RWPE1 (cell line): ENCODE measurements at regions not wholly inside any gene's neighbourhood (a gene's known extent, or its start where the extent isn't known, plus 50 kb on each side); places are given as distances from the start of the nearest gene placed in this dataset.
"Not testable (repeated sequence)": the region's sequence is repeated elsewhere in the genome, so short reads cannot be mapped to it uniquely, and the experiment has no call there.

ENCODE experiments used
- CTCF ChIA-PET: fragments of 350-600 bp; sonication (Branson Sonifier 250); formaldehyde crosslinking; extraction: SDS; loops from one replicate; lab custom pipeline; 2021; lab: Yijun Ruan, JAX
- POLR2A ChIA-PET: fragments of 400-600 bp; formaldehyde crosslinking; extraction: SDS; loops from one replicate; lab custom pipeline; 2020; ENCODE audit warnings: antibody characterized with exemption; ENCODE audit not compliant: low non-redundant PET; lab: Yijun Ruan, JAX
- DNase-seq: peaks from one replicate; pipeline ENCODE4 v3.0.0; 2012; ENCODE audit warnings: low spot score
- H3K27ac ChIP-seq: fragments of 450-650 bp; 2 replicates; pipeline ENCODE4 v1.5.1; 2017
- CTCF ChIP-seq: fragments of 450-650 bp; conservative IDR thresholded peaks from 2 replicates; pipeline ENCODE4 v1.5.1; 2017; ENCODE audit warnings: low read depth, mild to moderate bottlenecking

GRCh38 chr2:241984658-241985057 is 115.1 kb downstream of the RTP5 start:
- CTCF ChIA-PET: interaction anchor here (0.9 kb wide), 1 partner anchor 34 kb away, joined by 3 read pairs; no protein-coding TSS in a partner anchor
- POLR2A ChIA-PET: no interaction called here
- DNase-seq: no peak
- no peak overlapping the region for H3K27ac ChIP-seq
- TF ChIP-seq CTCF: no peak

DNA sequence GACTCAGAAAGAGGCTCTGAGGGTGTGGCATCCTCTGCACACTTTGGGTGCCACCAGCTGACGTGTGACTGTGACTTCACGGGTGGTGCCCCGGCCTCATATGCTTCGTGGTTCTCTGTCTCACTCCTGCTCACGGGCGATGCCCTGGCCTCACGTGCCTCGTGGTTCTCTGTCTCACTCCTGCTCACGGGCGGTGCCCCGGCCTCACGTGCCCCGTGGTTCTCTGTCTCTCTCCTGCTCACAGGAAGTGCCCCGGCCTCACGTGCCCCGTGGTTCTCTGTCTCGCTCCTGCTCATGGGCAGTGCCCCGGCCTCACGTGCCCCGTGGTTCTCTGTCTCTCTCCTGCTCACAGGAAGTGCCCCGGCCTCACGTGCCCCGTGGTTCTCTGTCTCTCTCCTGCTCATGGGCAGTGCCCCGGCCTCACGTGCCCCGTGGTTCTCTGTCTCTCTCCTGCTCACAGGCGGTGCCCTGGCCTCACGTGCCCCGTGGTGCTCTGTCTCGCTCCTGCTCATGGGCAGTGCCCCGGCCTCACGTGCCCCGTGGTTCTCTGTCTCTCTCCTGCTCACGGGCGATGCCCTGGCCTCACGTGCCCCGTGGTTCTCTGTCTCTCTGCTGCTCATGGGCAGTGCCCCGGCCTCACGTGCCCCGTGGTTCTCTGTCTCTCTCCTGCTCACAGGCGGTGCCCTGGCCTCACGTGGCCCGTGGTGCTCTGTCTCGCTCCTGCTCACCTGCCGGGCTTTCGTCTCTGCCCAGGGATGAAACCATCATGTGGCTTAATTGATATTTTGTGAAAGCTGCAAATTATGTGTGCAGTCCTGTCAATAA is 115.8 kb downstream of the RTP5 start:
- DNase-seq, POLR2A ChIA-PET, H3K27ac ChIP-seq: not testable (repeated sequence)
- CTCF ChIA-PET: interaction anchor here (0.9 kb wide), 1 partner anchor 34 kb away, joined by 3 read pairs; no protein-coding TSS in a partner anchor

GRCh38 chr2:241985986-241986329 is 116.4 kb downstream of the RTP5 start:
- POLR2A ChIA-PET: no interaction called here
- TF ChIP-seq CTCF: no peak
- no peak overlapping the region for H3K27ac ChIP-seq
- DNase-seq: no peak
- CTCF ChIA-PET: no interaction called here

- H3K27ac ChIP-seq: no peak overlapping the region
- DNase-seq: no peak
- POLR2A ChIA-PET: no interaction called here
- CTCF ChIA-PET: no interaction called here
- TF ChIP-seq CTCF: no peak
These were observed 117.5 kb downstream of the RTP5 start for GRCh38 chr2:241986836-241987641.

DNA sequence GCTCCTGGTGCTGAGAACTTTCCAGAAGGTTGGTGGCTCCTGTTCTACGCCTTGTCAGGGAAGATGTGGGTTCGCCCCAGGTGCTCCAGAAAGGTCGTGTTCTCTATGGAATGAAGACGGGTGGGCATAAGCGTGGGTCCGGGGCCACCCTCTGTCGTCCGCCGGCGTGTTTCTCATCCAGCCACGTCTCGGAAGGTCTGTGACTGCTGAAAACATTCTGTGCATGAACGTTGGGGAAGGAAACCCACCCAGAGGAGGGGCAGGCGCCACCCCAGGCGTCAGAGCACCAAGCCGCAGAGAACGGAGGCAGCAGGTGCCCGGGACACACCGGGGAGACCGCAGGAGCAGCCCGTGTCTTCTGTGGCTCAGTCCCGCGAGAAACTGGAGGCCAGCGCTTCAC is 118.2 kb downstream of the RTP5 start:
- no peak for DNase-seq
- no peak overlapping the region for H3K27ac ChIP-seq
- ChIA-PET CTCF (no interaction called here), POLR2A (no interaction called here)
- no peak for TF ChIP-seq CTCF

DNA sequence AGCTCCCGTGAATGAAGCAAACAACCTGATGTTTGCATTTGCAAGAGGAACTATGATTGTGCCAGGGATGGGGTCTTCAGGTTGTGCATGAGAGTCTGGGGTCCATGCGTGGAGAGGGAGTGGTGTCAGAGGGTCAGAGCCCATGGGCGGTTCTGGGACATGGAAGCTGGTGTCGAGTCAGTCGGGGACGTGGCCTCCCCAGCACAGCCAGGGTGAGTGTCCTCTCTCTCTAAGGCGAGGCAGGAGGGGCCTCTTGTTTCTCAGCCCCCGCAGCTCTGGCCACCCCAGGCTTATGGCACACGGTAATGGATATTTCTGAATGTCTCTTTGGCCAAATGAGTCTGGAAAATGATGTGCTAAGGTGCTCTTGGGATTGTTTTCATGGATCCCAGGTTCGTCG is 118.6 kb downstream of the RTP5 start:
- CTCF ChIA-PET: no interaction called here
- DNase-seq: no peak
- no peak overlapping the region for H3K27ac ChIP-seq
- POLR2A ChIA-PET: no interaction called here
- no peak for TF ChIP-seq CTCF
